Non-pigmented ciliary epithelial cell (primary cell): ENCODE measurements at regions not wholly inside any gene's neighbourhood (a gene's known extent, or its start where the extent isn't known, plus 50 kb on each side); places are given as distances from the start of the nearest gene placed in this dataset.
A peak's percentile ranks its signal among the peaks of the same experiment; 100 is the strongest.

Source experiments
- DNase-seq: peaks from one replicate; pipeline ENCODE4 v3.0.0-alpha.2; 2010; ENCODE audit warnings: low read depth

DNA sequence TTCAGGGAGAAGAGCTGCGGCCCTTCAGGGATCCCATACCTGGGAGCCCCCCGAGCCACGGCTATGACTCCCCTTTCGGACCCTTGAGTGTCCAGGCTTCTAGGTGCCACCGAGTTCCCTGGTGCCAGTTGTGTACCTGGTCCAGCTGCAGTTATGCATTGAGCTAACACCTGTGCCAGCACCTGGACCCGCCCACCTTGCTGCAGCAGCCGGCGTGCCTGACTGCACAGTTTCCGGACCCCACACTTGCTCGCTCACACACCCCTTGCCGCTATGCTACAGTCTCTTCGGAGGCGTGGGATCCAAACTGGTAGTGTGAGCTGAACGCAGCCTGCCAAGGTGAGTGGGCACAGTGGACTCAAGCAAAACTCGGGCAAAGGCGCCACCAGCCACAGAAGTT, 284.5 kb upstream of the ROBO1 start:
- no peak for DNase-seq

DNA sequence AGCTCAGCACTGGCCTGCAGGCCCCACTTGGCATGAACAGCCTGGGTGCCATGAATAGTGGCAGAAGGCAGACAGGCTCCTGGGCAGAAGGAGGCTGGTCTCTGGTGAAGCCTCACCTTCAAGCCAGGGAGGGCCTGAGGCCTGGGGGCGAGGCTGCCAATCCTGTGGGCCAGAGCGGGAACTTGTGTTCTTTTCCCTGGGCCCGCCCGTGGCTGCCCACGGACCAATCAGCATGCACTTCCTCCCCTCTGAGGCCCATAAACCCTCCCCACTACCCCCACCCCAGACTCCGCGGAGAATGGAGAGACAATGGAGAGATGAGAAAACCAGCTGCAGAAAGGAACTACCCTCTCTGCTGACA, 283.8 kb upstream of the ROBO1 start:
- no peak for DNase-seq

DNA sequence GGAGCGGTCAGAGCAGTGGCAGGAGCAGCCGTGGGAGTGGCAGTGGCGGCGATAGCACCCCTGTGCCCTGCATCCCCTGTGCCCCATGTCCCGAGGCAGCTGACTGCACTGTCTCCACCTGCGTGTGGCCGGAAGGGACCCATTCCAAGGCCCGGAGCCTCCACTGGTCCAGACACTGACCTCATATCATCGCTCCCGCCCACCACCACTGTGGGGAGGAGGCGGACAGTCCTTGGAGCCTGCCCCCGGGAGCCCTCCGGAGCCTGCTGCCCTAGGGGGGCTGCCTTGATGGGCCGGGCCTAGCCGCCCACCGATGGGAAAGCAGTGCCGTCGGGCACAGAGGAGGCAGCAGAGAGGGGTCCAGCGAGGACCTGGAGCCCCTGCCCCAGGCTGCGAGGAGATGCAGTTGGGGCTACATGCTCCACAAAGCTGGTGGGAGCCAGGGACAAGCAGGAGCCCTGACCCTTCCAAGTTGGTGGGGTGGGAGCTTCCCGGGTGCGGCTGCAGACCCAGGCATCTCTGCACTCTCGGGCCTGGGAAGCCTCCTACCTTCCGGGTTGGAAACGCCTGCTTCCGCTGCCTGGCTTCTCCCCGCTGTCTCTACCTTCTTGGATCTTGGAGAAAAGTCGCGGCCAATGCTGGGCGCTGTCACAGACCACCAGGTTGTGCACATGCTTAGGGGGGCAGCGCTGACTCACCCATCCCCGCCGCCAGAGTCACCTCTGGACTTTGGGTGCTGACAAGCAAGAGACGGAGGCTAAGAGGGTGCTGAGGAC, 283.2 kb upstream of the ROBO1 start:
- no peak for DNase-seq

DNA sequence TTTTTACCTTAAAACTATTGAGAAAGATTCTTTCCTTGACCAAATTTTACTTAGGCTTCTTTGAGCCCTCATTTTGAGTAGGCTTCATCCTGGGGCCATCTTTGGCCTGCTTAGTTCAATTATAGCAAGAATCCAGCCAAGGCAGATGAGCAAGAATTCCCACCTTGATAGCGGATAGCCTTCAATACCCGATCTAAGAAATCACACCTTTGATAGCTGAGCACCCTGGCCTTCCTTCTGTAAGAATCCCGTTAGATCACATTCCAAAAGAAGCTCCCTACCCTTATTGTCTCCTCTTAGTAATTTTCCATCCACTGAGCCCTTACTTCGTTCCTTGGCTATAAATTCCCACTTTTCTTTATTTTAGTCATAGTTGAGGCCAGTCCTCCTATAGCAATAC, 275.4 kb upstream of the ROBO1 start:
- DNase-seq: no peak

DNA sequence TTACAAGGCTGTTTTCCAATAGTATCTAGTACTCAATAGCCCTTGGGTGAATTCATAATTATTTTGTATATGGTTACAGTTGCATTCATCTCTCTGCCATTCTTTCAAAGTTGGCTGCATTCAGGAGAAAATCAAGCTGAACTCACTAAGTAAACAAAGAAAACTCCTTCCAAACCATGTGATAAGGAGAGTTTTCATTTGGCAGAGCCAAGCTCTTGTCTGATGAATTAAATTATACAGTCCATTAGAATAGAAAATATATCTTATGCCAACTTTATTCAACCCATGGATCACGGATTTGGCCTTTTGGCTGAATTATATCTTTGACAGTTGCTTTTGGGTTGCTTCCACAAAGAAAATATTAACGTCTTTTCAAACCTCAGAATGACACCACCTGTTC, 272.3 kb upstream of the ROBO1 start:
- no peak for DNase-seq

DNA sequence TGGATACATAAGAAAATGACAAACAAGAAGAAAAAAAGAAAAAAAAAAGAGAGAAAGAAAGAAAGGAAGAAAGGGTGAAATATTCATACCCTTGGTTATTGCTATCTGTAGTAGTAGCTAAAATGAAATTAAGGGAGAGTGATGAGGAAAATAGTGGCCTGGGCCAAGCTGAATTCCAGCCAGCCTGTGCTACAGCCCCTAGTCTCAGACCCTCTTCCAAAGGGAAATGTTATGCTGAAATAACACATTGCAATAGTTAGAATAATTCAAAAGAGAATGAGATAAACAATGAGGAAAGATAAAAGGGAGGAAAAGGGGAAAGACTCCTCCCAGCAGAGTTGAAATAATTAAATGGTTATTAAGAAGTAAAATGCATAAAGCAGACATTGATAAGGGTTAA, 268.4 kb upstream of the ROBO1 start:
- DNase-seq: no peak

DNA sequence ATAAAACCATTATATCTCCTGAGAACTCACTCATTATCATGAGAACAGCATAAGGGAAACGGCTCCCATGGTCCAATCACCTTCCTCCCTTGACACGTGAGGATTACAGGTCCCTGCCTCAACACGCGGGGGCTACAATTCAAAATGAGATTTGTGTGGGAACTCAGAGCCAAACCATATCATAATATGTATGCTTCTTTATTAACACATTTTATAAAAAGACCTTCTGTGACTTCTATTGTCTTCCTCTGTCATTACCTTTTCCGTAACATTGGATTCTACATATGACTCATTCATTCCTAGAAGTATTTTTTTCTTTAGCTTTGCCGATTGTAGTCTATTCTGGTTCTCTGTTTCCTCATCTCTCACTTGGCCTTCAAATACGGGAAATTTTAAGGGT, 267.2 kb upstream of the ROBO1 start:
- no peak for DNase-seq

DNA sequence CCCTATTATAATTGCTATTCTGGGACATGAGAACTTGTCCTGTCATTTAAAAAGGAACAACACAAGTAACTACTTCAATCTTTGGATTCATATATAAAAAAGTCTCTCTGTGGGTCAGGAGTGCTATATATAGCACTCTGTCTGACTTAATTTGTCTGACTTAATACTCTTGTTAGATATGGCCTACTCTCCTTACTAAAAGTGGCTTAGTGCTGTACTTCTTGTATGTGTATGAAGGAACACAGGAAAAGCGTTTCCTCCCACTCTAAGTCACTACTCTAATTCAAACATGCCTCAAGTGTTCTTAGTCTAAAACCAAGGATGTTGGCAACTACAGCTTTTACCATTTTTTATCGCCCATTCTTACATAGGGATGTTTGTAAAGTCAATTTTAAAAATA, 255.2 kb upstream of the ROBO1 start:
- no peak for DNase-seq

DNA sequence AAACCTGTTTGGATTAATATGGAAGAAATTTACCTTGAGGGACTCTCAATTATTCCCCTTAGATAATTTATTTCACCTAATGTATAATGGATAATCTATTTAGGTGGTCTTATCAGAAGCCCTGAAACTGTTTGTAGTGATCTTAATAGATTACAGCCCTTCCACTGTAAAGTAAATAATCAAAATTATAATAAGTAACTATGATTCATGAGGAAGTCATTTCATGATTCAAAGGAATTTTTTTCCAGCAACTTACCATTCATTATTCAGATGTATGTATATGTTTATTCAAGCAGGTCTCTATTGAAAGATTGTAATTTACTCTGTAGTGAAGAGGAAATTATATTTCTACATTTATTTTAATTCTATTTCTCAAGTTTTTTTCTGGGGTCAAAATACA, 250.6 kb upstream of the ROBO1 start:
- no peak for DNase-seq

DNA sequence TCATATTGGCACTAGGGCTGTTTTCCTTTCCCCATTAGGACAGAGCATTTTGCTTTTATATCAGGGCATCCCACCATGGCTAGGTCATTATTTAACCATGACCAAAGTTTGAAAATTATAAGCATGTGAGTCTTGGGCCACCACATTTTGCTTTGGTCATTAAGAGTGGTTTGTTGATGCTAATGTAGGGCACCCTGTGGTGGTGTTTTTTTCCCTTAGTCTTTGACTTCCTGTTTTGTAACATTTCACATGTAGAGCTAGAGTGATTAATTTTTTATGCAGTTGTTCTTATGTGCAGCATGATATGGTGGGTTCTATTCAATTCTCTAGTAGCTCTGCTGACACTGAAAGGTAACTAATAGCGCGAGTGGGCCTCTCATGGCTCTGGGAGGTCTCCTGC, 249.6 kb upstream of the ROBO1 start:
- no peak for DNase-seq

DNA sequence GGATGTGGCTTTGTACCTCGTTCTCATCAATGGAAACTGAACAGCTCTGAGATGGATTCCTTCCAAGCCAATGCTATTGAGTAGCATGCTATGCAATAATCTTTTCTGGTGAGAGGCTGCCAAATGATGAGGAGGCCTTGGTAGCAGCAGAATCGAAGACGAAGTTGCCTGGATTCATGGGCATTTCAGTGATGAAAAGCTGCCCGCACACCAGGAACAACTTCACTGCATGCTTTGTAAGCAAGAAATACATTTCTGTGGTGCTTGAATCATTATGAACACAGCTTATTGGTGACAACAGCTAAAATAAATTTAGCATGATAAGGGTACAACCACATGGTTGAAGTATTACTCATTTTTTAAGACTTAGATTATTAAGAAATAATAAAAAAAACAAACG, 246.8 kb upstream of the ROBO1 start:
- no peak for DNase-seq

DNA sequence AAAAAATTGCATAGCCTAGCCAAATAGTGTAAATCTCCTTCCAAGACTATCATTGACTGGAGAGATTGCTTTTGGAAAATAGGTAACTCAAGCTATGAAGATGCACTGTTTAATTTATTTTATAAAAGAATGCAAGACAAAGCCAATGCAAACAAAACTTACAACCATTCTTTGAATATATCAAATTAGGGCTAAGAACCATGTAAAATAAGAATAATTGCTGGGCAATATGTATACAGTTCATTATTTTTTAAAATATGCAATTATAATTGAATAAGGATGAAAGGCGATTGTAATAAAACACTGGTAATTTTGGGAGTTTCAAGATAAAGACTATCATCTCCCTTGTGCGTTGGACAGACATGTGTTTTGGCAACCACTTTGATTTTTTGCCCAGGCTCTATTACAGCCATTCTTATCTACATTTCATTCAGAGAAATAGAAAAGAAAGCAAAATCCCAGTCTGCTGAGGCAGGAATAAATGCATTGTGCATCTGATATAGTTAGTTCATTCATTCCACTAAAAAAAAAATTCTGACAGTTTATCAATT, 242.3 kb upstream of the ROBO1 start:
- DNase-seq: no peak

DNA sequence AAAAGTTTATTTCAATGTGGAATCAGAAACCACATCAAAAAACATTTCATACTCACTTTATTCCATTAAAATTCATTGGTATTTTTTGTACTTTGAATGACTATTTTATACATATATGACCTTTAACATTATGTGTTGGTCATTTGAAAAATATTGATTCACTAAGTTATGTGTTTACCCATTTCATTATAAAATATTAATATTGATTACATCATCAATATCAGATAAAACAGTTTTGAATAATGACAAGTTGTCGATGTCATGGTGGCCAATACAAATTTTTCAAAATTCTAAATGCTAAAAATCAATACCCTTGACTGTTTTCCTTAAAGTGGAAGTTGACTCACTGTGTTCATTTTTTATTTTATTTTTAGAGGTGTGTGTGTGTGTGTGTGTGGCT, 239.7 kb upstream of the ROBO1 start:
- DNase-seq: no peak

DNA sequence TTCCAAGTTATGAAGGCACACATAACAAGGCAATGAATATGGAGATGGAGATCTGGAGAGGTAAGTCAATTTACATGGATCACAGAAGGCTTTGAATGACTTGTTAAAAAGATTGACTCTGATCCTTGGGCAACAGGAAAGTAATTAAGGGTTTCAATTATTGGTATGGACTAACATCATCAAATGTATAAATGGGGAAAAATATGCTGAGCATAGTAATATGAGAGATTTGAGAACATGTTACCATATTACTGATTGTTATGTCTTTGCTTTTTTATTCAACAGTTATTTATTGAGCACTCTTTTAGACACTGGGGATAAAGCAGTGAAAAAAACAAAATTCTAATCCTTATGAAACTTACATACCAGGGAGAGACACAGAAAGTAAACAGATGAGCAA, 238.5 kb upstream of the ROBO1 start:
- DNase-seq: no peak

DNA sequence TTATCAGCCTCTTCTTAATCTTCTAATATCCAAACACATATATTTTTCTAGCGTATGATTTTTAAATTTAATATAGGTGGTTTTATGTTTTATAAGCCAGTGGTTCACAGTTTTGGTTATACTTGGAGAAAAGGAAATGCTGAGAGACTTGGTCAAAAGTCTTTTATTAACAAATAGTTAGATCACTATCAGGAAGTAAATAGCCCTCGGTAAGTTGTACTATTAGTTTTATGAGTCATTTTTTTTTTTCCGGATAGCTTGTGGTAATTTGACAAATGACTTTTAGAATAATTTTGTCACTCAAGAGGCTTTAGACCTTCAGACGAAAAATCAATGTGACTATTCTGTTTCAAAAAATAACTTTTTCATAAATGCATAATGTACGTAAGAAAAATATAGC, 232.2 kb upstream of the ROBO1 start:
- DNase-seq: no peak

DNA sequence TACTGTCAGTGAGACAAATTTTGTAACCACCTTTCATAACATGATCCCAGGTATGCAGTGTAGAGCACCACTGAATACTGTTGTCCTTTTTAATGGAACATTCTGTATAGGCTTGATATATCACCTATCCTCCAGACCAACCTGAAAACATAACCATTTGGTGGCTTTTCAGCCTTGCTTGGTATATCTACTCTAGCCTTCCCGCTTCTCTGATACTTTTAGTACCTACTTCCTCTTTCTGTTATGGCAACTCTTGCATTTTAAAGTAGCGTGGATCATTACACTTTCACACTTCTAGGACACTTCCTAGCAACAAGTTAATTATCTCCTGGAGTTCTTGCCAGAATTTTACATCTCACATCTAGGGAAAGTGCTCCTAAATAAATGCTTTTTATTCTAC, 226.6 kb upstream of the ROBO1 start:
- DNase-seq: no peak

DNA sequence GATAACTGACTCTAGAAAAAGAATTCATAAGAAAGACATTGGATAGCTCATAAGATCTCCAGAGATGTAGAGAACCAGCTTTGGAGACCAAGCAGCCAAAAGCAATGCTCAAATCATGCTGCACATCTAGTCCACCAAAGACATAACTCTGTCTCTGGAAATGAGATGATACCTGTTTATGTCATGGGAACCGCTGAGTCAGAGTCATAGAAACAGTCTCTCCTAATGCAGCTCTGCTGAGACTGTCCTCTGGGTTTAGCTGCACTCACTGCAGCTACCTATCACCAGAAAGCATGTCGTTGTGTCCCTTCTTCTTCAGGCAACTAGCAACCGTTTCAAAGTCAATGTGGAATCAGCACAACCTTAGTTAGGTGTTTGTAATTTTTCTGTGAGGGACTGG, 218.5 kb upstream of the ROBO1 start:
- DNase-seq: no peak

DNA sequence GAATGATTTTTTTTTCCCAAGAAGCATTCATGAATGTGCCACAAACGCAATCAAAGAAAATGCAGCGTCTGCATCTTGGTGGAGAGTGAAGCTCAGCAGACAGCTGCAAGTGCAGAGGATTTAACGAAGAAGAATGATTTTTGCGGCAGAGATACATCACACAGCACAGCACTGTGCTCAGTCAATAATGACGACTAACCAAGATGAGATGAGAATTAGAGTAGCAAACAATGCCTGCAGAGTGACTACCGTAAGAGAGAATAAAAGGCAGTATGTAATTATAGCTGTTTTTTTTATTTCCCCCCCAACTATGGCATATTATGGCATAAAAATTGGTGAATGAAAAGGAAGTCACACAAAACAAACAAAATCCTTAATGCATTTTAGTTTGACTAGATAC, 218.0 kb upstream of the ROBO1 start:
- no peak for DNase-seq

DNA sequence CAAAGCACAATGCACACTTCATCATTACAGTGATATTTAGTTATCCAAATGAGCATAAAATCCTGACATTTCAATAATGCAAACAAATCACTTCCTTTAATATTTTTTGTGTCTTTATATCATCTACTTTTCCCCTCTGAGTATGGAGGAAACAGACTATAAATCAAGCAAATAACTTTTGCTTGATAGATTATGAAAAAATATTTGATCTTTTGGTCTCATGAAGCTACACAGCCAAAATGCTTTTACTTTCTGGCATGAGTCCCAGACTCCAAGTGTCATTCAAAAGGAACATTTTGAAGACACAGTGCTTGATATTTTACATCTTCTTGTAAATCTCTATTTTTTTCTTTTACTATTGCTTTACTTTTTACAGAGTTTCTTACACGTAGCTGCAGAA, 215.3 kb upstream of the ROBO1 start:
- DNase-seq: no peak

DNA sequence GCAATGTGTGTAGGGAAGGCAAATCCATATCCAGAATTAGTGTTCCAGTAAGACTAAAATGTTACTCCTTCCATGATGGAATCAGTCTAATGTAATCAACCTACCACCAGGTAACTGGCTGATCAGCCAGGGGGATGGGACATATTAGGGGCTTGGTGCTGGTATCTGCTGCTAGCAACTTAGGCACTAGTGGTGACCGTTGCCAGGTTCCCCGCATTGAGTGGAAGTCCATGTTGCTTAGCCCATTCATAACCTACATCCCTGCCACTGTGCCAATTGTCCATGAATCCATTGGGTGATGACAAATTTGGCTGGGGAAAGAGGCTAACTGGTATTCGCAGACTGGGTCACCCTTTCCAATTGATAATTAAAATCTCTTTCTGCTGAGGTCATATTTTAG, 212.2 kb upstream of the ROBO1 start:
- DNase-seq: no peak

DNA sequence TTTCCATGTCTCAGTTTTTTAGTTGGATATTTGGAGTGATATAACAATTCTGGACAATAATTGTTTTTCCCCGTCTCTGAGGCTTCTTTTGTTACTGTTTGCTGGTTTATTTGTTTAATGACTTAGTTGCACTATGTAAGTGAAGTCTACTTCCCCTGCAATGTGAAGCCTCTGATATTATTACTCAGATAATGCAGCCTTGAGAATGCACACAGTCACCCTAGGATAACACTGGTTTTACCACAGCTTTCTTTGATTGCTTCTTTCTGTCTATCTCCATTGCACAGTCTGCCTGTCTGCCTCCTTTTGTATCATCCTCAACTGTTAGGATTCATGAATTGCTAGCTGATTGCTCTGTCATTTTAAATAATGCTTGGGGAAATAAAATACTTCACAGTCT, 208.7 kb upstream of the ROBO1 start:
- peak; percentile 49 for DNase-seq

DNA sequence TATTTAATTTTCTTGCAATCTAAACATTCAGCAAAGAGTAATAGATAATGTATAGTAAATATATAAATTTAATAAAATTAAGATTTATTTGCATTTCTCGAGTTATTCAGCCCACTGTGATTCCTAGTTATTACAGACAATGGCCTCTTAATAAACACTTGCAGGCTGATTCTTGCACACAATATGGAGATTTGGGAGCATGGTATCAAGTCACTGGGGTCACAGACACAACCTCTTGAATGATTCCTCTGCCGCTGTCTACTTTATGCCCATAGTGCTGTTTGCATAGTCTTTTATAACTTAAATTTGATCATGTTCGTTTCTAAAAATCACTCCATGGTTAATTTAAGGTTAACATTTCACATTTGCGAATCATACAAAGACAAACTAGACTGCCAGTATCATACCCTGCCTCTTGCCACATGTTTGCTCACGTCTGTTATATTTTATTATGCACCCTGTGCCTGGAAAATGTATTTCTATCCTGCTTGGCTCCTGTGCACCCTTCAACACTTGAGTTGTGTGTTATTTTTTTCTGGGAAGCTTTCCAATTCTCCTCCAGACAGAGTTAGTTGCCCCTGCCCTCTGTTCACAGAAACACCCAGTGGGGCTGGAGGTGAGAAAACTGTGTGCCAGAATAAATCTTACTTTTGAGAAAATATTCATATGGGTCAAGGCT, 206.3 kb upstream of the ROBO1 start:
- no peak for DNase-seq

DNA sequence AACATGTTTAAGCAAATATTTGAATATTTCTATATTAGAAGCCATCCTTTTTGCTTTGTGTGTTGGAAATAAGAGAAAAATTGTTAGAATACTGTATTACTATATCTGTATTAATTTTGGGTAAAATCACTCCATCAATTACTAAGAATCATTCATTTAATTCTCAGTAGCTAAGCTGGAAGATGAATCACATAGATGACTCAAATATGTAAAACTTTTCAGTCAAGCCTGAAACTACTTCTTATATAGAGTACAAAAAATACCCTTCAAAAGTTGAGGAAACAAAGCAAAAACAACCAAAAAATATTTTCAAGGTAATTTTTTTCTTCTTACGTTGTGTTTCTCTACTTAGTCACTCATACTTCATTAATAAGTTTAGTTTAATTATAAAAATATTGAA, 205.7 kb upstream of the ROBO1 start:
- DNase-seq: no peak

DNA sequence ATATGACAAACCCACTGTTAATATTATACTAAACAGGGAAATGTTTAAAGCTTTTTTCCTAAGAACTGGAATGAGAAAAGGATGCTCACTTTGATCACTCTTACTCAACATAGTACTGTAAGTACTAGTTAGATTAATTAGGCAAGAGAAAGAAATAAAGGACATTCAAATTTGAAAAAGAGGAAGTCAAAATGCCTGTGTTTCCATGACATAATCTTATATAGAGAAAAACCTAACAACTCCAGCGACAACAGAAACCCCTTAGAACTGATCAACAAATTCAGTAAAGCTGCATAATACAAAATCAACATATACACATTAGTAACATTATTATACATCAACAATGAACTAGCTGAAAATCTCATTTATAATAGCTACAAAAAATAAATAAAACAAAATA, 200.6 kb upstream of the ROBO1 start:
- DNase-seq: no peak
